ENCODE measurements at regions not wholly inside any gene's neighbourhood (a gene's known extent, or its start where the extent isn't known, plus 50 kb on each side); places are given as distances from the start of the nearest gene placed in this dataset.
"Not testable (repeated sequence)": the region's sequence is repeated elsewhere in the genome, so short reads cannot be mapped to it uniquely, and the experiment has no call there.

- no peak for TF ChIP-seq CTCF (IDR thresholded peaks at IDR 0.05; ENCODE audit: insufficient read depth, low read length, severe bottlenecking)
- no peaks in the 10 kb centered on the region for H3K36me3 ChIP-seq (ENCODE audit: control insufficient read depth, insufficient read depth, low read length)
- H3K4me3 ChIP-seq (ENCODE audit: low read depth, low read length): no peak overlapping the region
- FAIRE-seq (no peak), DNase-seq (ENCODE audit: low read depth) (no peak)
- H3K27me3 ChIP-seq (ENCODE audit: control insufficient read depth, insufficient read depth, low read length): no peaks in the 10 kb centered on the region
These were observed 206.4 kb downstream of the MEX3B start for GRCh38 chr15:81839387-81839786.

- FAIRE-seq: no peak
- TF ChIP-seq CTCF (IDR thresholded peaks at IDR 0.05; ENCODE audit: insufficient read depth, low read length, severe bottlenecking): no peak
- H3K36me3 ChIP-seq (ENCODE audit: control insufficient read depth, insufficient read depth, low read length): no peaks in the 10 kb centered on the region
These were observed 210.1 kb downstream of the MEX3B start for GRCh38 chr15:81835731-81836130.

GRCh38 chr15:81830520-81830919 is 215.3 kb downstream of the MEX3B start:
- H3K36me3 ChIP-seq (ENCODE audit: control insufficient read depth, insufficient read depth, low read length): no peaks in the 10 kb centered on the region
- no peak for TF ChIP-seq CTCF (IDR thresholded peaks at IDR 0.05; ENCODE audit: insufficient read depth, low read length, severe bottlenecking)
- no peak overlapping the region for H3K4me3 ChIP-seq (ENCODE audit: low read depth, low read length)
- DNase-seq (ENCODE audit: low read depth) (no peak), FAIRE-seq (no peak)
- no peaks in the 10 kb centered on the region for H3K27me3 ChIP-seq (ENCODE audit: control insufficient read depth, insufficient read depth, low read length)

More at GRCh38 chr15:81835731-81836130, 210.1 kb downstream of the MEX3B start:
- no peak for DNase-seq (ENCODE audit: low read depth)
- no peak overlapping the region for H3K4me3 ChIP-seq (ENCODE audit: low read depth, low read length)
- H3K27me3 ChIP-seq (ENCODE audit: control insufficient read depth, insufficient read depth, low read length): no peaks in the 10 kb centered on the region

GRCh38 chr15:81829918-81830317 is 215.9 kb downstream of the MEX3B start:
- TF ChIP-seq CTCF (IDR thresholded peaks at IDR 0.05; ENCODE audit: insufficient read depth, low read length, severe bottlenecking): no peak
- FAIRE-seq (no peak), DNase-seq (ENCODE audit: low read depth) (no peak)
- Histone ChIP-seq H3K4me3 (ENCODE audit: low read depth, low read length) (no peak overlapping the region), H3K27me3 (ENCODE audit: control insufficient read depth, insufficient read depth, low read length) (no peaks in the 10 kb centered on the region), H3K36me3 (ENCODE audit: control insufficient read depth, insufficient read depth, low read length) (no peaks in the 10 kb centered on the region)

- DNase-seq (ENCODE audit: low read depth) (no peak), FAIRE-seq (no peak)
- Histone ChIP-seq H3K27me3 (ENCODE audit: control insufficient read depth, insufficient read depth, low read length) (no peaks in the 10 kb centered on the region), H3K36me3 (ENCODE audit: control insufficient read depth, insufficient read depth, low read length) (no peaks in the 10 kb centered on the region), H3K4me3 (ENCODE audit: low read depth, low read length) (no peak overlapping the region)
- TF ChIP-seq CTCF (IDR thresholded peaks at IDR 0.05; ENCODE audit: insufficient read depth, low read length, severe bottlenecking): no peak
These were observed 217.7 kb downstream of the MEX3B start for GRCh38 chr15:81828135-81828534.

GRCh38 chr15:81825136-81825535 is 220.7 kb downstream of the MEX3B start:
- H3K36me3 ChIP-seq (ENCODE audit: control insufficient read depth, insufficient read depth, low read length): no peaks in the 10 kb centered on the region
- DNase-seq (ENCODE audit: low read depth) (no peak), FAIRE-seq (no peak)
- no peak overlapping the region for H3K4me3 ChIP-seq (ENCODE audit: low read depth, low read length)
- TF ChIP-seq CTCF (IDR thresholded peaks at IDR 0.05; ENCODE audit: insufficient read depth, low read length, severe bottlenecking): no peak
- H3K27me3 ChIP-seq (ENCODE audit: control insufficient read depth, insufficient read depth, low read length): no peaks in the 10 kb centered on the region

- H3K36me3 ChIP-seq (ENCODE audit: control insufficient read depth, insufficient read depth, low read length); FAIRE-seq; H3K27me3 ChIP-seq (ENCODE audit: control insufficient read depth, insufficient read depth, low read length); DNase-seq (ENCODE audit: low read depth); H3K4me3 ChIP-seq (ENCODE audit: low read depth, low read length): not testable (repeated sequence)
These were observed 223.2 kb downstream of the MEX3B start for GRCh38 chr15:81822587-81822986.

Data from bronchial epithelial cell (primary cell).